ENCODE measurements at regions not wholly inside any gene's neighbourhood (a gene's known extent, or its start where the extent isn't known, plus 50 kb on each side); places are given as distances from the start of the nearest gene placed in this dataset.

- no TSS peak for BruUV-seq (replicated peaks)
- ATAC-seq, result no peak
- TF ChIP-seq, protein P1, sequence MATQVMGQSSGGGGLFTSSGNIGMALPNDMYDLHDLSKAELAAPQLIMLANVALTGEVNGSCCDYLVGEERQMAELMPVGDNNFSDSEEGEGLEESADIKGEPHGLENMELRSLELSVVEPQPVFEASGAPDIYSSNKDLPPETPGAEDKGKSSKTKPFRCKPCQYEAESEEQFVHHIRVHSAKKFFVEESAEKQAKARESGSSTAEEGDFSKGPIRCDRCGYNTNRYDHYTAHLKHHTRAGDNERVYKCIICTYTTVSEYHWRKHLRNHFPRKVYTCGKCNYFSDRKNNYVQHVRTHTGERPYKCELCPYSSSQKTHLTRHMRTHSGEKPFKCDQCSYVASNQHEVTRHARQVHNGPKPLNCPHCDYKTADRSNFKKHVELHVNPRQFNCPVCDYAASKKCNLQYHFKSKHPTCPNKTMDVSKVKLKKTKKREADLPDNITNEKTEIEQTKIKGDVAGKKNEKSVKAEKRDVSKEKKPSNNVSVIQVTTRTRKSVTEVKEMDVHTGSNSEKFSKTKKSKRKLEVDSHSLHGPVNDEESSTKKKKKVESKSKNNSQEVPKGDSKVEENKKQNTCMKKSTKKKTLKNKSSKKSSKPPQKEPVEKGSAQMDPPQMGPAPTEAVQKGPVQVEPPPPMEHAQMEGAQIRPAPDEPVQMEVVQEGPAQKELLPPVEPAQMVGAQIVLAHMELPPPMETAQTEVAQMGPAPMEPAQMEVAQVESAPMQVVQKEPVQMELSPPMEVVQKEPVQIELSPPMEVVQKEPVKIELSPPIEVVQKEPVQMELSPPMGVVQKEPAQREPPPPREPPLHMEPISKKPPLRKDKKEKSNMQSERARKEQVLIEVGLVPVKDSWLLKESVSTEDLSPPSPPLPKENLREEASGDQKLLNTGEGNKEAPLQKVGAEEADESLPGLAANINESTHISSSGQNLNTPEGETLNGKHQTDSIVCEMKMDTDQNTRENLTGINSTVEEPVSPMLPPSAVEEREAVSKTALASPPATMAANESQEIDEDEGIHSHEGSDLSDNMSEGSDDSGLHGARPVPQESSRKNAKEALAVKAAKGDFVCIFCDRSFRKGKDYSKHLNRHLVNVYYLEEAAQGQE (IDR thresholded peaks at IDR 0.05; ENCODE audit: insufficient read depth in 1 of 2, low read depth in 2 of 2, low read length in 1 of 2), result no peak
- no peak for TF ChIP-seq CTCF (IDR thresholded peaks at IDR 0.05)
- no peak for TF ChIP-seq POLR2AphosphoS5 (IDR thresholded peaks at IDR 0.05; ENCODE audit: low read depth, low read length)
- TF ChIP-seq TCF7L2 (IDR thresholded peaks at IDR 0.05; ENCODE audit: low read depth, low read length), result no peak
- no peak for TF ChIP-seq SIN3A (IDR thresholded peaks at IDR 0.05; ENCODE audit: borderline replicate concordance, insufficient read depth, low read depth, low read length)
- POLR2A ChIA-PET, result no interaction called here
- no peak overlapping the region for H3K27ac ChIP-seq (ENCODE audit: low read length)
- in situ Hi-C loops (cut with HindIII; ENCODE audit: low pct_unique_long_range_greater_than_20kb, low sequenced_read_pairs), result no loop called here
- DNase-seq (ENCODE audit: low read depth, low spot score), result no peak
- CTCF ChIA-PET, result no interaction called here
- intact Hi-C loops (cut with micrococcal nuclease; ENCODE audit: unreplicated experiment), result no loop called here
- H3K27me3 ChIP-seq (ENCODE audit: control insufficient read depth, insufficient read depth, low read length), result peaks cover 4% of the 10 kb centered on the region; the same call in 1 of the 2 replicates
- no peak overlapping the region for H3K4me3 ChIP-seq (ENCODE audit: low read depth in 2 of 2, low read length in 2 of 2)
- no peaks in the 10 kb centered on the region for H3K9me3 ChIP-seq (ENCODE audit: control insufficient read depth, insufficient read depth, low read depth, low read length)
- H3K36me3 ChIP-seq (ENCODE audit: control insufficient read depth, insufficient read depth, low read length), result no peaks in the 10 kb centered on the region
- H3K4me1 ChIP-seq (ENCODE audit: control insufficient read depth, insufficient read depth, low read length), result peaks cover 24% of the 10 kb centered on the region
Observed at GRCh38 chr11:69916806-69917387, 97.7 kb upstream of the FGF3 start.

GRCh38 chr11:69917529-69917928, 98.3 kb upstream of the FGF3 start:
- intact Hi-C loops (cut with micrococcal nuclease; ENCODE audit: unreplicated experiment), result no loop called here

More at GRCh38 chr11:69917529-69917928, 98.3 kb upstream of the FGF3 start:
- POLR2A ChIA-PET, result no interaction called here
- TF ChIP-seq POLR2AphosphoS5 (IDR thresholded peaks at IDR 0.05; ENCODE audit: low read depth, low read length) (no peak), SIN3A (IDR thresholded peaks at IDR 0.05; ENCODE audit: borderline replicate concordance, insufficient read depth, low read depth, low read length) (no peak)
- H3K4me3 ChIP-seq (ENCODE audit: low read depth in 2 of 2, low read length in 2 of 2), result no peak overlapping the region
- DNase-seq (ENCODE audit: low read depth, low spot score), result no peak
- peaks cover 24% of the 10 kb centered on the region for H3K4me1 ChIP-seq (ENCODE audit: control insufficient read depth, insufficient read depth, low read length)
- H3K9me3 ChIP-seq (ENCODE audit: control insufficient read depth, insufficient read depth, low read depth, low read length), result no peaks in the 10 kb centered on the region
- H3K27ac ChIP-seq (ENCODE audit: low read length), result no peak overlapping the region
- no peaks in the 10 kb centered on the region for H3K36me3 ChIP-seq (ENCODE audit: control insufficient read depth, insufficient read depth, low read length)
- no TSS peak for BruUV-seq (replicated peaks)
- CTCF ChIA-PET, result interaction anchor here (0.7 to 1.5 kb wide), 2 partner anchors 274 to 278 kb away, joined by 3 to 8 read pairs; no protein-coding TSS in a partner anchor
- in situ Hi-C loops (cut with HindIII; ENCODE audit: low pct_unique_long_range_greater_than_20kb, low sequenced_read_pairs), result no loop called here
- peaks cover 4% of the 10 kb centered on the region; the same call in 1 of the 2 replicates for H3K27me3 ChIP-seq (ENCODE audit: control insufficient read depth, insufficient read depth, low read length)
- no peak for ATAC-seq

Measured in Panc1 (cell line).